A549 (cell line): ENCODE measurements at regions not wholly inside any gene's neighbourhood (a gene's known extent, or its start where the extent isn't known, plus 50 kb on each side); places are given as distances from the start of the nearest gene placed in this dataset.

Experiments
- CBX2 ChIP-seq: fragments of 200-600 bp; sonication (generic); IDR thresholded peaks from 2 replicates; pipeline ENCODE4 v1.6.1; 2016; ENCODE audit warnings: low read depth, mild to moderate bottlenecking, borderline replicate concordance
- ZNF302 ChIP-seq: fragments of 250-450 bp; sonication (Bioruptor Pico); IDR thresholded peaks from 2 replicates; pipeline ENCODE4 v1.9.0; 2021; ENCODE audit warnings: inconsistent platforms, mild to moderate bottlenecking, moderate library complexity

GRCh38 chr14:61128382-61129167, 147.5 kb downstream of the SLC38A6 start:
- TF ChIP-seq CBX2, result no peak
- TF ChIP-seq ZNF302 (CRISPR knock-in tag), result no peak
